Colonic mucosa (tissue), 4 donors: ENCODE measurements at regions not wholly inside any gene's neighbourhood (a gene's known extent, or its start where the extent isn't known, plus 50 kb on each side); places are given as distances from the start of the nearest gene placed in this dataset.

Source experiments
- DNase-seq: peaks from one replicate; pipeline ENCODE4 v3.0.0-alpha.2; 2020
- H3K27ac ChIP-seq: fragments of 200-600 bp; one replicate; pipeline ENCODE4 v1.8.0; 2021
- H3K27me3 ChIP-seq: fragments of 200-600 bp; one replicate; pipeline ENCODE4 v1.8.0; 2021
- H3K36me3 ChIP-seq: fragments of 200-600 bp; one replicate; pipeline ENCODE4 v1.8.0; 2021
- H3K4me1 ChIP-seq: fragments of 200-600 bp; one replicate; pipeline ENCODE4 v1.8.0; 2021; ENCODE audit warnings: mild to moderate bottlenecking
- H3K4me3 ChIP-seq: fragments of 200-600 bp; one replicate; pipeline ENCODE4 v1.8.0; 2021
- H3K9ac ChIP-seq, 2 donors: one replicate each; pipeline ENCODE4 v1.7.0; 2013; ENCODE audit warnings: control low read depth in 2 of 2, low read depth in 2 of 2, low read length in 2 of 2
- H3K9me3 ChIP-seq: fragments of 200-600 bp; one replicate; pipeline ENCODE4 v1.8.0; 2021
- intact Hi-C: fragments of 100-400 bp; cut with DNase I; formaldehyde crosslinking; loops from one replicate; pipeline ENCODE4 v1.14.1; 2022
- TF ChIP-seq, protein P1 (sequence below): fragments of 200-600 bp; IDR thresholded peaks from one replicate; pipeline ENCODE4 v1.8.0; 2022; ENCODE audit warnings: antibody characterized with exemption, mild to moderate bottlenecking
- donor health status: healthy.
- donor health status: DM: no; HTN: no; CAD: no.
- donor health status: DM: no; HTN: no; CAD: no.

DNA sequence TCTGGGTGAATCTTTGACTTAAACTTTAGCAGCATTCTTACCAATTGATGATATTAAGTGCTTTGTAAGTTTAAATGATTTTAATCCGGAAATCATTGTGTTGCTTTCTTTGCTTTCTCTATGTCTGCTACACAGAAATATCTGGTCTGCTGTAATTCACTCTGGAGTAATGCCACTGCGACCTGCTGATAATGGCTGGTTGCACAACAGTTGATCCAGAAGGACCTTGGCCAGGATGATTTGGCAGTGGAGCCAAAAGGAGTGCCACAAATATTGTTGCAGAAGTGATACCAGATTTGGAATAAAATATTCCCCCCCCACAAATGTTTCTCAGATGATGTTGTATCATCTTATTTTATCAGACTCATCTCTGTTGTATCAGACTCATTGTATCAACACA lies 2063.9 kb downstream of the MRPL39 start:
- H3K36me3 ChIP-seq = no peaks in the 10 kb centered on the region
- H3K27ac ChIP-seq = no peak overlapping the region
- H3K9ac ChIP-seq = no peak overlapping the region
- TF ChIP-seq, protein P1, sequence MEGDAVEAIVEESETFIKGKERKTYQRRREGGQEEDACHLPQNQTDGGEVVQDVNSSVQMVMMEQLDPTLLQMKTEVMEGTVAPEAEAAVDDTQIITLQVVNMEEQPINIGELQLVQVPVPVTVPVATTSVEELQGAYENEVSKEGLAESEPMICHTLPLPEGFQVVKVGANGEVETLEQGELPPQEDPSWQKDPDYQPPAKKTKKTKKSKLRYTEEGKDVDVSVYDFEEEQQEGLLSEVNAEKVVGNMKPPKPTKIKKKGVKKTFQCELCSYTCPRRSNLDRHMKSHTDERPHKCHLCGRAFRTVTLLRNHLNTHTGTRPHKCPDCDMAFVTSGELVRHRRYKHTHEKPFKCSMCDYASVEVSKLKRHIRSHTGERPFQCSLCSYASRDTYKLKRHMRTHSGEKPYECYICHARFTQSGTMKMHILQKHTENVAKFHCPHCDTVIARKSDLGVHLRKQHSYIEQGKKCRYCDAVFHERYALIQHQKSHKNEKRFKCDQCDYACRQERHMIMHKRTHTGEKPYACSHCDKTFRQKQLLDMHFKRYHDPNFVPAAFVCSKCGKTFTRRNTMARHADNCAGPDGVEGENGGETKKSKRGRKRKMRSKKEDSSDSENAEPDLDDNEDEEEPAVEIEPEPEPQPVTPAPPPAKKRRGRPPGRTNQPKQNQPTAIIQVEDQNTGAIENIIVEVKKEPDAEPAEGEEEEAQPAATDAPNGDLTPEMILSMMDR = no peak
- no peaks in the 10 kb centered on the region for H3K27me3 ChIP-seq
- no peaks in the 10 kb centered on the region for H3K9me3 ChIP-seq
- no peak for DNase-seq
- H3K4me3 ChIP-seq = no peak overlapping the region
- no peaks in the 10 kb centered on the region for H3K4me1 ChIP-seq
- intact Hi-C loops = no loop called here

DNA sequence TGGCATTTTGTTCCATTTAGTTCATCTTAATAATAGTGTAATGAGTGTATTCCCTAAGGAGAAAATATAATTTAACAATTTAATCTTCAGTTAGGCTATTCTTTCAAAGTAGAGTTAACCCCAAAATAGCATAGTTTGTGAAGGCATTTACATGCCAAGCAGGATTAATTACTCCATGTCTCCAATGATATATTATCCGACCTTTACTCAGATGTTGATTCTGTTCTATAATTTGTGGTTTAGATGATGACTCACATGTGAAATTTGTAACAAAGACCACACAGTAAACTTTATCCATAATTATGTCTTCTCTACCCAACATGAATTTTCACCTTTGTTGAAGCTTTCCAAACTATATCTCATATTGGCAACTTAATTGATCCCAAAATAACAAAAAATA lies 2065.2 kb downstream of the MRPL39 start:
- H3K4me1 ChIP-seq = no peaks in the 10 kb centered on the region
- intact Hi-C loops = no loop called here
- DNase-seq = no peak
- no peaks in the 10 kb centered on the region for H3K36me3 ChIP-seq
- H3K9me3 ChIP-seq = no peaks in the 10 kb centered on the region
- TF ChIP-seq, protein P1 = no peak
- no peak overlapping the region for H3K9ac ChIP-seq
- no peak overlapping the region for H3K4me3 ChIP-seq
- no peaks in the 10 kb centered on the region for H3K27me3 ChIP-seq
- no peak overlapping the region for H3K27ac ChIP-seq

DNA sequence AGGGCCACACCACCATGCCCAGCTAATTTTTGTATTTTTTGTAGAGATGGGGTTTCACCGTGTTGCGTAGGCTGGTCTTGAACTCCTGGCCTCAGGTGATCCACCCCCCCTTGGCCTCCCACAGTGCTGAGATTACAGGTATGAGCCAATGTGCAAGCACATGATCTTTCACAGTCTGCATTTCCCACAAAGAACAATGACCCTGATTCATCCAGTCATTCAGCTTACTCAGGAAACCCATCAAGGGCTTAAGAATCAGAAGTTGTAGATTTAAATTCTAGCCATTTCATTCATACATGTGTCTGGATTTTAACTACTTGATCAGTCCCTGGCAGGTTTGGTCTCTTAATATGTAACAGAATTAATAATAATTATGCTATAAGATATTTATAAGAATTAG lies 2065.7 kb downstream of the MRPL39 start:
- TF ChIP-seq, protein P1 = no peak
- no peak overlapping the region for H3K4me3 ChIP-seq
- H3K4me1 ChIP-seq = no peaks in the 10 kb centered on the region
- no peaks in the 10 kb centered on the region for H3K9me3 ChIP-seq
- no peak overlapping the region for H3K9ac ChIP-seq
- H3K27ac ChIP-seq = no peak overlapping the region
- H3K36me3 ChIP-seq = no peaks in the 10 kb centered on the region
- intact Hi-C loops = no loop called here
- DNase-seq = no peak
- no peaks in the 10 kb centered on the region for H3K27me3 ChIP-seq

DNA sequence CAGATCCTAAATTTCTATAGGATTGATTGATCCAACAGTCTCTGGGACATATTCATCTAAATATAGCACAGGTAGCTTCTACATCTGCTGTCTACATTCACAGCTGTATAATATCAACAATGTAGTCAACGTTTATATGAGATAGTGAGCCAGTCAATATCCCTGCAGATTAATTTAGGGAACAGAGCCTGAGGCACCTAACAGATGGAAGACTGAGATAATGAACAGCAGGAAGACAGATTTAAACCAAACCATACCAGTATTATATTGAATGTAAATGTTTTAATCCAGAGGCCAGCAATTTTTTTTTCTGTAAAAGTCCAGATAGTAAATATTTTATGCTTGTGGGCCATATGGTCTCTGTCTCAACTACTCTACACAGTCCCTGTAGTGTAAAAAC lies 2072.4 kb downstream of the MRPL39 start:
- H3K27me3 ChIP-seq = no peaks in the 10 kb centered on the region
- no peak overlapping the region for H3K4me3 ChIP-seq
- intact Hi-C loops = no loop called here
- no peaks in the 10 kb centered on the region for H3K36me3 ChIP-seq
- H3K9me3 ChIP-seq = no peaks in the 10 kb centered on the region
- no peak for DNase-seq
- TF ChIP-seq, protein P1 = no peak
- no peak overlapping the region for H3K9ac ChIP-seq
- H3K4me1 ChIP-seq = no peaks in the 10 kb centered on the region
- no peak overlapping the region for H3K27ac ChIP-seq

DNA sequence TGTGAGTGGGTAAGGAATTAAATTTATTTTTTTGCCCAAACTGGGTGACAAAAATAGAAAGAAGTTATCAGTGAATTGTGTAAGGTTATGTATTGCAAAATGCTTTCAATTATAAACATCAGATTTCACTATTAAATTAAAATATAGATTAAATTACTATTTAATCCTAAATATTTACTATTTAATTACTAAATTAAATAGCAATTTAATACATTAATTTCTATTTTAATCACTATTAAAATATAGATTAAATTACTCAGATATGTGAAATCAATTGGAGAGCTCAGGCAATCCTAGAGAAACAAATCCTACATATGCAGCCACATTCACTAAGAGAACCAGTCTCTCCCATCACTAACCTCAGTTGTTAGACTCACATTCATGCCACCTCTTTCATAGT lies 2075.8 kb downstream of the MRPL39 start:
- Histone ChIP-seq H3K9ac (no peak overlapping the region), H3K36me3 (no peaks in the 10 kb centered on the region), H3K27ac (no peak overlapping the region), H3K4me1 (no peaks in the 10 kb centered on the region), H3K9me3 (no peaks in the 10 kb centered on the region), H3K27me3 (no peaks in the 10 kb centered on the region), H3K4me3 (no peak overlapping the region)
- no peak for DNase-seq
- intact Hi-C loops = no loop called here
- TF ChIP-seq, protein P1 = no peak

DNA sequence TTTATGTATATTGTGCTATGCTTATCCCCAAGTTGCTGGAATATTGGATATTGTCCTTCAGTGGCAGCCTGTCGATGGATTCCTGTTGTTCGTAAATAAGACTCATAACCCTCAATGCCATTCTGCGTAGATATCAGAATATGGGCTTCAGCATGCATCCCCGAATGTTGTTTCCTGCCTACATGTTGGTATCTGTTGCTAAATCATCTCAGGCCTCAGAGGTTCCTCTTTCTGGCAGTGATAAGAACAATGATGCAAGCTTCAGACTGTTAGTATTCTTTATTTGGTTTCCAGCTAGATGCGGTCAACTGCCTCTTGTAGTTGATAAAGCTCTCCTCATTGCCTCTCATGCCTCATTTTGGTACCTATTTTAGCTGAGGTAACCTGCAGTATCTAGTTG lies 2082.6 kb downstream of the MRPL39 start:
- H3K4me1 ChIP-seq = no peaks in the 10 kb centered on the region
- H3K9me3 ChIP-seq = no peaks in the 10 kb centered on the region
- intact Hi-C loops = no loop called here
- H3K27me3 ChIP-seq = no peaks in the 10 kb centered on the region
- no peak for DNase-seq
- no peak overlapping the region for H3K4me3 ChIP-seq
- no peaks in the 10 kb centered on the region for H3K36me3 ChIP-seq
- TF ChIP-seq, protein P1 = no peak
- H3K27ac ChIP-seq = no peak overlapping the region
- H3K9ac ChIP-seq = no peak overlapping the region
